ENCODE measurements at regions not wholly inside any gene's neighbourhood (a gene's known extent, or its start where the extent isn't known, plus 50 kb on each side); places are given as distances from the start of the nearest gene placed in this dataset.

DNA sequence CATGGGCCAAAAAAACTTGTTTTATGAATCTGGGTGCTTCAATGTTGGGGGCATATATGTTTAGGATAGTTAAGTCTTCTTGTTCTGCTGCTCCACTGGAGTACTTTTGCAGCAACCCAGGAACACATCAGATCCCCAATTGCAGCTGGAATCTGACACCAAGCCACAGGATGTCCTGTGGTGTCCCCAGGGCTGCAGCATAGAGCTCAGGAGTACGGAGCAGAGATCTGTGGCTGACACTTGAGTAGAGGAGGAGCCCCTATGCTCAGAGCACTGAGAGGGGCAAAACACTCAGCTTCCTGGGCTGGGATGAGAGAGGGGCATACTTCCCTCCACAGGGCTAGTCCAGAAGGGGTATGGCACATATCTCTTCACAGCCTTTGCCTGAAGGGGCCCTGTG lies 138.9 kb upstream of the ERBB4 start:
- Histone ChIP-seq H3K9me3 (no peaks in the 10 kb centered on the region), H3K4me1 (no peaks in the 10 kb centered on the region), H3K27me3 (no peaks in the 10 kb centered on the region), H3K4me3 (no peak overlapping the region), H3K36me3 (no peaks in the 10 kb centered on the region), H3K27ac (no peak overlapping the region)
- FAIRE-seq: no peak
- no peak for DNase-seq
- intact Hi-C loops (cut with DNase I): no loop called here
- no peak for ATAC-seq
- TF ChIP-seq, protein P1, sequence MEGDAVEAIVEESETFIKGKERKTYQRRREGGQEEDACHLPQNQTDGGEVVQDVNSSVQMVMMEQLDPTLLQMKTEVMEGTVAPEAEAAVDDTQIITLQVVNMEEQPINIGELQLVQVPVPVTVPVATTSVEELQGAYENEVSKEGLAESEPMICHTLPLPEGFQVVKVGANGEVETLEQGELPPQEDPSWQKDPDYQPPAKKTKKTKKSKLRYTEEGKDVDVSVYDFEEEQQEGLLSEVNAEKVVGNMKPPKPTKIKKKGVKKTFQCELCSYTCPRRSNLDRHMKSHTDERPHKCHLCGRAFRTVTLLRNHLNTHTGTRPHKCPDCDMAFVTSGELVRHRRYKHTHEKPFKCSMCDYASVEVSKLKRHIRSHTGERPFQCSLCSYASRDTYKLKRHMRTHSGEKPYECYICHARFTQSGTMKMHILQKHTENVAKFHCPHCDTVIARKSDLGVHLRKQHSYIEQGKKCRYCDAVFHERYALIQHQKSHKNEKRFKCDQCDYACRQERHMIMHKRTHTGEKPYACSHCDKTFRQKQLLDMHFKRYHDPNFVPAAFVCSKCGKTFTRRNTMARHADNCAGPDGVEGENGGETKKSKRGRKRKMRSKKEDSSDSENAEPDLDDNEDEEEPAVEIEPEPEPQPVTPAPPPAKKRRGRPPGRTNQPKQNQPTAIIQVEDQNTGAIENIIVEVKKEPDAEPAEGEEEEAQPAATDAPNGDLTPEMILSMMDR (IDR thresholded peaks at IDR 0.05): no peak
- 48 to 50% methylated on average over 1 of the region's 1 CpG for whole genome bisulfite sequencing, 2 donors

DNA sequence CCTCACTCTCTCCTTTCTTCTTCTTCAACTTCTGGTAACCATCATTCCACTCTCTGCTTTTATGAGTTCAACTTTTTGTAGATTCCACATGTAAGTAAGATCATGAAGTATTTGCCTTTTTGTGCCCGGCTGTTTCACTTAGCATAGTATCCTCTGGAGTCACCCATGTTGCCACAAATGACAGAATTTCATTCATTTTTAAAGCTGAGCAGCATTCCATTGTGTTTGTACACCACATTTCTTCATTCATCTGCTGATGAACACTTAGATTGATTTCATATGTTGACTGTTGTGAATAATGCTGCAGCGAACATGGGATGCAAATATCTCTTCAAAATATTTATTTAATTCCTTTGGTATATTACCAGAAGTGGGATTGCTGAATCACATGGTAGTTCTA lies 133.6 kb upstream of the ERBB4 start:
- Histone ChIP-seq H3K9me3 (no peaks in the 10 kb centered on the region), H3K27ac (no peak overlapping the region), H3K27me3 (no peaks in the 10 kb centered on the region), H3K4me1 (no peaks in the 10 kb centered on the region), H3K4me3 (no peak overlapping the region), H3K36me3 (no peaks in the 10 kb centered on the region)
- WGBS, 2 donors: 73 to 86% methylated on average over 2 of the region's 2 CpGs
- ATAC-seq (no peak), DNase-seq (no peak), FAIRE-seq (no peak)
- intact Hi-C loops (cut with DNase I): no loop called here
- TF ChIP-seq, protein P1 (IDR thresholded peaks at IDR 0.05): no peak

DNA sequence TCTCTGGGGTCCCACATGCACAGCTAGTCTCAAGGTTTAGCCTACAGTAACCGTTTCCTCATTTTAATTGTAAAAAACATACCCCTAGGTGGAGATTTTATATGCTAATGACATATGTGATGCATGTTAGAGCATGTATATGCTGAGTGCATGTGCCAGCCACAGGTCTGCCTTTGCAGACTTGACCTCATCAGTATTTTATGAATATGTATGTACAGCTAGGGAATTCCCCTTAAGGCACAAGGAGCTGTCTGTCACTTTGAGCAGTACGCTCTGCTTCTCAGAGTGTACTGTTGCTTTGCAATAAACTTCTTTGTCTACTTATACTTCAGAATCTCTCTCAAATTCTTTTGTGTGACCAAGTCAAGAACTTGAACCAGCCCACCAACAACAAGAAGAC lies 131.2 kb upstream of the ERBB4 start:
- H3K9me3 ChIP-seq: no peaks in the 10 kb centered on the region
- 68 to 70% methylated on average over 2 of the region's 2 CpGs for WGBS, 2 donors
- DNase-seq (no peak), FAIRE-seq (no peak), ATAC-seq (no peak)
- H3K27ac ChIP-seq: no peak overlapping the region
- TF ChIP-seq, protein P1 (IDR thresholded peaks at IDR 0.05): no peak
- intact Hi-C loops (cut with DNase I): no loop called here
- H3K4me3 ChIP-seq: no peak overlapping the region
- H3K36me3 ChIP-seq: no peaks in the 10 kb centered on the region
- no peaks in the 10 kb centered on the region for H3K27me3 ChIP-seq
- H3K4me1 ChIP-seq: no peaks in the 10 kb centered on the region

DNA sequence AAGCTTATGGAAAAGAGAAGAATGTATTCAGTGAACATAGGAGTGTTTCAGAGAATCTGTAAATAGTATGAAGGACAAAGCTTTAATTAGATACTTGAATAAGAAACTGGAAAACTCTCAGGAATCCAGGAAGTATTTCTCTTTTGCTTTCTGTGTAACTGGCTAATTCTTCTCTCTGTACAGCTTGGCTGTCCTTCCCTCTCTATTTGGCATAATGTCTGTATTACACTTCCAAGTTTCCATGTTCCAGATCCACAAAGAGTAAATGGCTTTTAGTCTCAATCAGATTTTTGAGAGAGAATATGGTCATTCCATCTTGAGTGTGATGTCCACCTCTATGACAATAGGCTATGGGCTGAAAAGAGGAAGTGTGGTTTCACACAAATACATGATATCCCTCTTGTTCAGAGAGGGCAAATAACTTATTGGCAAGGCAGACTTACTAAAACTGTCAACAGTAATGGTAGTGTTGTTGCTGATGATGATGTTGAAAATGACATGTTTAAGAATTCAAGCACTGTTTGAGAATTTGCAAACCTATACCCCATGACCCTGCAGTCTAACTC lies 129.2 kb upstream of the ERBB4 start:
- DNase-seq: no peak
- Histone ChIP-seq H3K4me1 (no peaks in the 10 kb centered on the region), H3K27ac (no peak overlapping the region), H3K4me3 (no peak overlapping the region), H3K27me3 (no peaks in the 10 kb centered on the region), H3K36me3 (no peaks in the 10 kb centered on the region), H3K9me3 (no peaks in the 10 kb centered on the region)
- TF ChIP-seq, protein P1 (IDR thresholded peaks at IDR 0.05): no peak
- intact Hi-C loops (cut with DNase I): no loop called here
- no peak for ATAC-seq
- FAIRE-seq: no peak

DNA sequence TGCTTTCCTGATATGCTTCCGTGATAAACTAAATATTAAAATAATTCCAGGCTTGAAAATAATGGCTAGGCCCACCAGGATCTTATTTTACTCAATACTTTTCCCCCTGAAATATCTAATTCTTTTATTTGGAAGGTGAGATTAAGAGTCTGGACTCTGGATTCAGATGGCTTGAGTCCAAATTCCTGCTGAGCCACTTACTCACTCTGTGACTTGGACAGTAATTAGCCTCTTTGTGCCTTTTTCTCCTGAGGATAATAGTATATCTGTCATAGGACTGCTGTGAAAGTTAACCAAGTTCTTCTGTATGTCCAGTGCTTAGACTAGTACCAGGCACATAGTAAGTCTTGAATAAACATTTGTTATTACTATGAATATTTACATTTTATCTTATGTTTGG lies 127.3 kb upstream of the ERBB4 start:
- FAIRE-seq: no peak
- TF ChIP-seq, protein P1 (IDR thresholded peaks at IDR 0.05): no peak
- Histone ChIP-seq H3K36me3 (no peaks in the 10 kb centered on the region), H3K4me3 (no peak overlapping the region), H3K27ac (no peak overlapping the region), H3K4me1 (no peaks in the 10 kb centered on the region), H3K27me3 (no peaks in the 10 kb centered on the region), H3K9me3 (no peaks in the 10 kb centered on the region)
- 62 to 64% methylated on average over 1 of the region's 1 CpG for WGBS, 2 donors
- DNase-seq: no peak
- no peak for ATAC-seq
- intact Hi-C loops (cut with DNase I): no loop called here
